ENCODE measurements at regions not wholly inside any gene's neighbourhood (a gene's known extent, or its start where the extent isn't known, plus 50 kb on each side); places are given as distances from the start of the nearest gene placed in this dataset.

DNA sequence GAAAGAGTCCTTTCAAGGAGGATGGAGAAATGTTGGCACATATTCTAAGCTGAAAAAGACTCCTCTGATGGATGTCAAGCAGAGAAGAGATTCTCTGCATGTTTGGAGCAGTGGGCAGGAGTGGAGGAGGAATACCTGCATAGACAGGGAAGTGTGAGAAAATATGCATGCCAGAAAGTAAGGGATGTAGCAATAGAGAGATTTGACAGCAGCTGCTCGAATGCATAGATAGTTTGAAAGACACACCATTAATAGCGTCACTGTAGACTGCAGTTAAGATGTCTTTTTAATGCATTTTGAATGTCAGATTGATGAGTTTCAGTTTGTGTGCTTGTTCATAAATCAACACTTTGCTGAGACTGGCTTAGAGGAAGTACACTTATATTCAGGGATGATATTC, 169.9 kb upstream of the POT1 start:
- intact Hi-C loops (cut with DNase I; ENCODE audit: low total_unique reads) (no loop called here), in situ Hi-C loops (cut with MboI; ENCODE audit: low sequenced_read_pairs in 4 of 4) (no loop called here)
- Histone ChIP-seq H3K4me3 (no peak overlapping the region), H3K4me1 (no peaks in the 10 kb centered on the region), H3K27me3 (no peaks in the 10 kb centered on the region), H3K27ac (no peak overlapping the region), H3K9me3 (no peaks in the 10 kb centered on the region), H3K36me3 (no peaks in the 10 kb centered on the region)
- TF ChIP-seq, protein P1, sequence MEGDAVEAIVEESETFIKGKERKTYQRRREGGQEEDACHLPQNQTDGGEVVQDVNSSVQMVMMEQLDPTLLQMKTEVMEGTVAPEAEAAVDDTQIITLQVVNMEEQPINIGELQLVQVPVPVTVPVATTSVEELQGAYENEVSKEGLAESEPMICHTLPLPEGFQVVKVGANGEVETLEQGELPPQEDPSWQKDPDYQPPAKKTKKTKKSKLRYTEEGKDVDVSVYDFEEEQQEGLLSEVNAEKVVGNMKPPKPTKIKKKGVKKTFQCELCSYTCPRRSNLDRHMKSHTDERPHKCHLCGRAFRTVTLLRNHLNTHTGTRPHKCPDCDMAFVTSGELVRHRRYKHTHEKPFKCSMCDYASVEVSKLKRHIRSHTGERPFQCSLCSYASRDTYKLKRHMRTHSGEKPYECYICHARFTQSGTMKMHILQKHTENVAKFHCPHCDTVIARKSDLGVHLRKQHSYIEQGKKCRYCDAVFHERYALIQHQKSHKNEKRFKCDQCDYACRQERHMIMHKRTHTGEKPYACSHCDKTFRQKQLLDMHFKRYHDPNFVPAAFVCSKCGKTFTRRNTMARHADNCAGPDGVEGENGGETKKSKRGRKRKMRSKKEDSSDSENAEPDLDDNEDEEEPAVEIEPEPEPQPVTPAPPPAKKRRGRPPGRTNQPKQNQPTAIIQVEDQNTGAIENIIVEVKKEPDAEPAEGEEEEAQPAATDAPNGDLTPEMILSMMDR (IDR thresholded peaks at IDR 0.05 in 4 of 5, conservative IDR thresholded peaks at IDR 0.05 in 1 of 5), result no peak
- TF ChIP-seq POLR2A (IDR thresholded peaks at IDR 0.05), result no peak
- no peak for ATAC-seq
- no peak for DNase-seq

DNA sequence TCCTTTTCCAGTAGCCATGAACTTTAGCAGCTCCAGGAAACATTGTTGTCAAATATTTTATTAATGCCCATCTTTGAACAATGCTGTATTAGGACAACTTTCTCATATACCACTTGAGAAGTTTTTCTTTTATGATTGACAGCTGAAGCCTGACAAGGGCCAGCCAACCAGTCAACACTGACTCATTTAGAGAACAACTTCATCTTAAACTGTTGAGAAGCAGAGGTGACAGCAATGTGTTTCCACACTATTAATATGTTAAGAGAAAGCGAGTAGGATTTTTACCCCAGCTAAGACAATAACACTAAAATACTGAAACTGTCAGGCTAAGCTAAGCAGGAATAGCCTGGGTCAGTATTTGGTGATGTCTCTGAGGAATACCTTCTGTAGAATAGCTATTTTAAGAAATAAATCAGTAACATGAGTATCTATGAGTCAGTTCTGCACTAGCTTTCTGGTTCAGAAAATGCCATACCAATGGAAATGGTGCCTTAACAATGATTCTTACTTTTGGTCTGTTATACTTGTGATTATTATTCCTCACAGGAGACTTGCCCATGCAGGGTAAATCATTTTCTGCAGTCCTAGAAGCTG, 168.8 kb upstream of the POT1 start:
- intact Hi-C loops (cut with DNase I; ENCODE audit: low total_unique reads), result no loop called here
- H3K4me1 ChIP-seq, result no peaks in the 10 kb centered on the region

DNA sequence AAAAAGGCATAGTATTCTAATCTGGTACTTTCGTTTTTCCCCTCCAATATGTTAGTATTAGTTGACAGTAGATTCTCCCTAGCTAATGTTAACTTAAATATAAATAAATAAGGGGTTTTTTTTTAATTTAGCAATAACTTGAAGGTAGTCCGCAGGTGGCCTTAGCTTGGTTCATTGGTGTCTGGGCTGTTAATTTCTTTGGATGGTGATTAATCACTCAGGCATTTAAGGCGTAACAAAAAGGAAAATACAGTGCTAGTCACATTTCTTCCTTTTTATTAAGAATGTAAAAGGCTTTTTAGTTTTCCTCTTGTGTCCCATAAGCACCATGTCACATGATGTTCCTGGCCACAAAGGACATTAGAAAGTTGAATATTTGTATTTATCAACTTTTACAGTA, 161.0 kb upstream of the POT1 start:
- no peak overlapping the region for H3K4me3 ChIP-seq
- no peaks in the 10 kb centered on the region for H3K9me3 ChIP-seq
- H3K27ac ChIP-seq, result no peak overlapping the region
- no peaks in the 10 kb centered on the region for H3K4me1 ChIP-seq
- H3K36me3 ChIP-seq, result no peaks in the 10 kb centered on the region
- in situ Hi-C loops (cut with MboI; ENCODE audit: low sequenced_read_pairs in 4 of 4) (no loop called here), intact Hi-C loops (cut with DNase I; ENCODE audit: low total_unique reads) (no loop called here)
- ATAC-seq (no peak), DNase-seq (no peak)
- H3K27me3 ChIP-seq, result no peaks in the 10 kb centered on the region
- TF ChIP-seq, protein P1 (IDR thresholded peaks at IDR 0.05 in 4 of 5, conservative IDR thresholded peaks at IDR 0.05 in 1 of 5), result no peak
- TF ChIP-seq POLR2A (IDR thresholded peaks at IDR 0.05), result no peak

More for the DNA sequence above, 168.8 kb upstream of the POT1 start:
- Histone ChIP-seq H3K9me3 (no peaks in the 10 kb centered on the region), H3K36me3 (no peaks in the 10 kb centered on the region), H3K4me3 (no peak overlapping the region), H3K27me3 (no peaks in the 10 kb centered on the region), H3K27ac (no peak overlapping the region)
- in situ Hi-C loops (cut with MboI; ENCODE audit: low sequenced_read_pairs in 4 of 4), result no loop called here
- DNase-seq, result no peak
- TF ChIP-seq POLR2A (IDR thresholded peaks at IDR 0.05), result no peak
- TF ChIP-seq, protein P1 (IDR thresholded peaks at IDR 0.05 in 4 of 5, conservative IDR thresholded peaks at IDR 0.05 in 1 of 5), result no peak
- no peak for ATAC-seq

DNA sequence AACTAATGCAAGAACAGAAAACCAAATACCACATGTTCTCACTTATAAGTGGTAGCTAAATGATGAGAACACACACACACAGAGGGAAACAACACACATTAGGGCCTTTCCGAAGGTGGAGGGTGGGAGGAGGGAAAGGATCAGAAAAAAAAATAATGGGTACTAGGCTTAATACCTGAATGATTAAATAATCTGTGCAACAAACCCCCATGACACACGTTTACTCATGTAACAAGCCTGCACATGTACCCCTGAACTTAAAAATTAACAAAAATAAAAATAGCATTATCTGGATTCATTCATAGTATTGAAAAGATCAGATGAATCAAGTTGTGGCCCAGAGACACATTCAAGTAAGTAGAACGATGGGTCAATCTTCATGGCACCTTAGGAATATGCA, 159.5 kb upstream of the POT1 start:
- Histone ChIP-seq H3K9me3 (no peaks in the 10 kb centered on the region), H3K4me3 (no peak overlapping the region), H3K4me1 (no peaks in the 10 kb centered on the region), H3K27me3 (no peaks in the 10 kb centered on the region), H3K36me3 (no peaks in the 10 kb centered on the region), H3K27ac (no peak overlapping the region)
- TF ChIP-seq, protein P1 (IDR thresholded peaks at IDR 0.05 in 4 of 5, conservative IDR thresholded peaks at IDR 0.05 in 1 of 5), result no peak
- DNase-seq (no peak), ATAC-seq (no peak)
- intact Hi-C loops (cut with DNase I; ENCODE audit: low total_unique reads), result no loop called here
- in situ Hi-C loops (cut with MboI; ENCODE audit: low sequenced_read_pairs in 4 of 4), result no loop called here

DNA sequence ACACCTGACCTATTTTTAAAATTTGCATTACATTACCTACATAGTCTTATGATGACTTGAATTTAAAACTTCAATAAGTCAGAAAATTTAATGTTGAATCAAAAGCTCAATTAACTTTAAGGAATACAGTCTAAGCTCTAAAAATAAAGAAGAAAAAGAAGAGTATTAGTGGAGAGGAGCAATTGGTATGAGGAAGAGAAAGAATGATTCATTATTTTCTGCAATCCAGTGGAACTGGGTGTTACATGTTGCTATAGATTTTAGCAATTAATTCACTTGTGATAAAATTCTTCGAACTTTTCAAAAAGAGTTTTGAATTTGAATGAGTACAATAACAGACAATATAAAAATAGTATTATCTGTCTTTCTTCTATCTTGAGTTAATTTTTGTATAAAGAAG, 158.9 kb upstream of the POT1 start:
- TF ChIP-seq, protein P1 (IDR thresholded peaks at IDR 0.05 in 4 of 5, conservative IDR thresholded peaks at IDR 0.05 in 1 of 5), result no peak
- TF ChIP-seq POLR2A (IDR thresholded peaks at IDR 0.05), result no peak
- Histone ChIP-seq H3K27me3 (no peaks in the 10 kb centered on the region), H3K27ac (no peak overlapping the region), H3K9me3 (no peaks in the 10 kb centered on the region), H3K4me3 (no peak overlapping the region), H3K4me1 (no peaks in the 10 kb centered on the region), H3K36me3 (no peaks in the 10 kb centered on the region)
- intact Hi-C loops (cut with DNase I; ENCODE audit: low total_unique reads) (no loop called here), in situ Hi-C loops (cut with MboI; ENCODE audit: low sequenced_read_pairs in 4 of 4) (no loop called here)
- DNase-seq (no peak), ATAC-seq (no peak)

Data from gastrocnemius medialis (tissue), 4 donors.